ENCODE measurements at regions not wholly inside any gene's neighbourhood (a gene's known extent, or its start where the extent isn't known, plus 50 kb on each side); places are given as distances from the start of the nearest gene placed in this dataset.

GRCh38 chr2:20540587-20541293 is 93.9 kb downstream of the RHOB start:
- H3K9ac ChIP-seq (ENCODE audit: low read depth, low read length): no peak overlapping the region
- no peaks in the 10 kb centered on the region for H3K36me3 ChIP-seq (ENCODE audit: insufficient read depth, low read length)
- peaks cover 37% of the 10 kb centered on the region for H3K4me1 ChIP-seq (ENCODE audit: insufficient read depth, low read length)
- no peaks in the 10 kb centered on the region for H3K9me3 ChIP-seq (ENCODE audit: control insufficient read depth, insufficient read depth, low read length)

GRCh38 chr2:20541294-20541640 is 94.4 kb downstream of the RHOB start:
- H3K4me1 ChIP-seq (ENCODE audit: insufficient read depth, low read length): peaks cover 34% of the 10 kb centered on the region
- H3K36me3 ChIP-seq (ENCODE audit: insufficient read depth, low read length): no peaks in the 10 kb centered on the region
- no peak overlapping the region for H3K9ac ChIP-seq (ENCODE audit: low read depth, low read length)
- H3K9me3 ChIP-seq (ENCODE audit: control insufficient read depth, insufficient read depth, low read length): peaks cover 3% of the 10 kb centered on the region; the same call in 1 of the 2 replicates

GRCh38 chr2:20541651-20542050 is 94.8 kb downstream of the RHOB start:
- no peaks in the 10 kb centered on the region for H3K36me3 ChIP-seq (ENCODE audit: insufficient read depth, low read length)
- H3K4me1 ChIP-seq (ENCODE audit: insufficient read depth, low read length): peaks cover 32% of the 10 kb centered on the region
- no peak overlapping the region for H3K9ac ChIP-seq (ENCODE audit: low read depth, low read length)
- peaks cover 3% of the 10 kb centered on the region; the same call in 1 of the 2 replicates for H3K9me3 ChIP-seq (ENCODE audit: control insufficient read depth, insufficient read depth, low read length)

GRCh38 chr2:20542269-20542668 is 95.4 kb downstream of the RHOB start:
- no peak overlapping the region for H3K9ac ChIP-seq (ENCODE audit: low read depth, low read length)
- H3K36me3 ChIP-seq (ENCODE audit: insufficient read depth, low read length): no peaks in the 10 kb centered on the region
- H3K4me1 ChIP-seq (ENCODE audit: insufficient read depth, low read length): peaks cover 25% of the 10 kb centered on the region
- H3K9me3 ChIP-seq (ENCODE audit: control insufficient read depth, insufficient read depth, low read length): peaks cover 3% of the 10 kb centered on the region; the same call in 1 of the 2 replicates

- Histone ChIP-seq H3K9me3 (ENCODE audit: control insufficient read depth, insufficient read depth, low read length) (peaks cover 3% of the 10 kb centered on the region; the same call in 1 of the 2 replicates), H3K9ac (ENCODE audit: low read depth, low read length) (no peak overlapping the region), H3K36me3 (ENCODE audit: insufficient read depth, low read length) (no peaks in the 10 kb centered on the region), H3K4me1 (ENCODE audit: insufficient read depth, low read length) (peaks cover 19% of the 10 kb centered on the region)
Measured at GRCh38 chr2:20542746-20543468, 96.0 kb downstream of the RHOB start.

- Histone ChIP-seq H3K9ac (ENCODE audit: low read depth, low read length) (no peak overlapping the region), H3K4me1 (ENCODE audit: insufficient read depth, low read length) (peaks cover 12% of the 10 kb centered on the region), H3K9me3 (ENCODE audit: control insufficient read depth, insufficient read depth, low read length) (peaks cover 3% of the 10 kb centered on the region; the same call in 1 of the 2 replicates), H3K36me3 (ENCODE audit: insufficient read depth, low read length) (no peaks in the 10 kb centered on the region)
Measured at GRCh38 chr2:20543469-20544152, 96.7 kb downstream of the RHOB start.

- H3K9ac ChIP-seq (ENCODE audit: low read depth, low read length): no peak overlapping the region
- no peaks in the 10 kb centered on the region for H3K36me3 ChIP-seq (ENCODE audit: insufficient read depth, low read length)
- H3K4me1 ChIP-seq (ENCODE audit: insufficient read depth, low read length): peaks cover 9% of the 10 kb centered on the region; the same call in 1 of the 2 replicates
Measured at GRCh38 chr2:20544153-20544747, 97.4 kb downstream of the RHOB start.

GRCh38 chr2:20549144-20549543 is 101.8 kb downstream of the HS1BP3 start:
- Histone ChIP-seq H3K9me3 (ENCODE audit: control insufficient read depth, insufficient read depth, low read length) (peaks cover 3% of the 10 kb centered on the region; the same call in 1 of the 2 replicates), H3K36me3 (ENCODE audit: insufficient read depth, low read length) (no peaks in the 10 kb centered on the region), H3K9ac (ENCODE audit: low read depth, low read length) (no peak overlapping the region), H3K4me1 (ENCODE audit: insufficient read depth, low read length) (no peaks in the 10 kb centered on the region)

More at GRCh38 chr2:20544153-20544747, 97.4 kb downstream of the RHOB start:
- H3K9me3 ChIP-seq (ENCODE audit: control insufficient read depth, insufficient read depth, low read length): peaks cover 3% of the 10 kb centered on the region; the same call in 1 of the 2 replicates

GRCh38 chr2:20549691-20550348 is 101.1 kb downstream of the HS1BP3 start:
- Histone ChIP-seq H3K4me1 (ENCODE audit: insufficient read depth, low read length) (no peaks in the 10 kb centered on the region), H3K9me3 (ENCODE audit: control insufficient read depth, insufficient read depth, low read length) (peaks cover 3% of the 10 kb centered on the region; the same call in 1 of the 2 replicates), H3K36me3 (ENCODE audit: insufficient read depth, low read length) (no peaks in the 10 kb centered on the region), H3K9ac (ENCODE audit: low read depth, low read length) (no peak overlapping the region)

GRCh38 chr2:20551260-20551944 is 99.5 kb downstream of the HS1BP3 start:
- 0 out of 2 replicates have a peak, but pooled peaks cover 1% of the 10 kb centered on the region for H3K4me1 ChIP-seq (ENCODE audit: insufficient read depth, low read length)
- H3K9me3 ChIP-seq (ENCODE audit: control insufficient read depth, insufficient read depth, low read length): no peaks in the 10 kb centered on the region
- no peaks in the 10 kb centered on the region for H3K36me3 ChIP-seq (ENCODE audit: insufficient read depth, low read length)
- no peak overlapping the region for H3K9ac ChIP-seq (ENCODE audit: low read depth, low read length)

GRCh38 chr2:20551945-20552328 is 99.0 kb downstream of the HS1BP3 start:
- H3K36me3 ChIP-seq (ENCODE audit: insufficient read depth, low read length): no peaks in the 10 kb centered on the region
- no peak overlapping the region for H3K9ac ChIP-seq (ENCODE audit: low read depth, low read length)
- H3K9me3 ChIP-seq (ENCODE audit: control insufficient read depth, insufficient read depth, low read length): no peaks in the 10 kb centered on the region
- peaks cover 6% of the 10 kb centered on the region; the same call in 1 of the 2 replicates for H3K4me1 ChIP-seq (ENCODE audit: insufficient read depth, low read length)

- H3K4me1 ChIP-seq (ENCODE audit: insufficient read depth, low read length): peaks cover 16% of the 10 kb centered on the region
- no peak overlapping the region for H3K9ac ChIP-seq (ENCODE audit: low read depth, low read length)
- no peaks in the 10 kb centered on the region for H3K9me3 ChIP-seq (ENCODE audit: control insufficient read depth, insufficient read depth, low read length)
Measured at GRCh38 chr2:20552847-20553246, 98.1 kb downstream of the HS1BP3 start.

GRCh38 chr2:20553580-20553979 is 97.3 kb downstream of the HS1BP3 start:
- H3K9ac ChIP-seq (ENCODE audit: low read depth, low read length): no peak overlapping the region
- H3K36me3 ChIP-seq (ENCODE audit: insufficient read depth, low read length): no peaks in the 10 kb centered on the region
- H3K4me1 ChIP-seq (ENCODE audit: insufficient read depth, low read length): peaks cover 18% of the 10 kb centered on the region
- H3K9me3 ChIP-seq (ENCODE audit: control insufficient read depth, insufficient read depth, low read length): no peaks in the 10 kb centered on the region

More at GRCh38 chr2:20552847-20553246, 98.1 kb downstream of the HS1BP3 start:
- H3K36me3 ChIP-seq (ENCODE audit: insufficient read depth, low read length): no peaks in the 10 kb centered on the region
